ENCODE measurements at regions not wholly inside any gene's neighbourhood (a gene's known extent, or its start where the extent isn't known, plus 50 kb on each side); places are given as distances from the start of the nearest gene placed in this dataset.
"Not testable (repeated sequence)": the region's sequence is repeated elsewhere in the genome, so short reads cannot be mapped to it uniquely, and the experiment has no call there.

GRCh38 chr6:4656106-4656505 lies 120.1 kb upstream of the CDYL start:
- intact Hi-C loops (cut with micrococcal nuclease): no loop called here

GRCh38 chr6:4655196-4656025 lies 120.8 kb upstream of the CDYL start:
- intact Hi-C loops (cut with micrococcal nuclease): no loop called here

GRCh38 chr6:4653141-4653540 lies 123.1 kb upstream of the CDYL start:
- intact Hi-C loops (cut with micrococcal nuclease): no loop called here

GRCh38 chr6:4651831-4652467 lies 124.3 kb upstream of the CDYL start:
- intact Hi-C loops (cut with micrococcal nuclease): no loop called here

- intact Hi-C loops (cut with micrococcal nuclease): no loop called here
Observed at GRCh38 chr6:4649728-4650127, 126.5 kb upstream of the CDYL start.

- intact Hi-C loops (cut with micrococcal nuclease): loop anchor here (2.0 kb wide), 1 partner anchor 129 kb away; the partner anchor contains the start of gene CDYL
Observed at GRCh38 chr6:4647414-4648365, 128.5 kb upstream of the CDYL start.

- intact Hi-C loops (cut with micrococcal nuclease): loop anchor here (2.0 kb wide), 1 partner anchor 131 kb away; the partner anchor contains the start of gene CDYL
Observed at GRCh38 chr6:4645713-4646360, 130.4 kb upstream of the CDYL start.

GRCh38 chr6:4644996-4645395 lies 131.2 kb upstream of the CDYL start:
- intact Hi-C loops (cut with micrococcal nuclease): no loop called here

GRCh38 chr6:4641461-4641860 lies 134.7 kb upstream of the CDYL start:
- intact Hi-C loops (cut with micrococcal nuclease): no loop called here

- intact Hi-C loops (cut with micrococcal nuclease): no loop called here
Observed at GRCh38 chr6:4640139-4640538, 136.1 kb upstream of the CDYL start.

GRCh38 chr6:4638641-4639040 lies 137.6 kb upstream of the CDYL start:
- intact Hi-C loops (cut with micrococcal nuclease): no loop called here

GRCh38 chr6:4637691-4638433 lies 138.3 kb upstream of the CDYL start:
- intact Hi-C loops (cut with micrococcal nuclease): no loop called here

GRCh38 chr6:4636881-4637224 lies 139.4 kb upstream of the CDYL start:
- intact Hi-C loops (cut with micrococcal nuclease): no loop called here

- intact Hi-C loops (cut with micrococcal nuclease): no loop called here
Observed at GRCh38 chr6:4636191-4636880, 139.9 kb upstream of the CDYL start.

- intact Hi-C loops (cut with micrococcal nuclease): no loop called here
Observed at GRCh38 chr6:4635666-4636065, 140.5 kb upstream of the CDYL start.

GRCh38 chr6:4632421-4632820 lies 143.8 kb upstream of the CDYL start:
- intact Hi-C loops (cut with micrococcal nuclease): no loop called here

GRCh38 chr6:4629789-4630188 lies 146.4 kb upstream of the CDYL start:
- intact Hi-C loops (cut with micrococcal nuclease): not testable (repeated sequence)

- intact Hi-C loops (cut with micrococcal nuclease): no loop called here
Observed at GRCh38 chr6:4625557-4625956, 150.6 kb upstream of the CDYL start.

GRCh38 chr6:4624726-4625125 lies 151.5 kb upstream of the CDYL start:
- intact Hi-C loops (cut with micrococcal nuclease): no loop called here

Measured in T-helper 1 cell treated with Interleukin-12 subunit alpha and Interleukin-12 subunit beta and Interleukin-4 antibody, amounts not matched to agents 30 ng/mL and 1 ng/mL, for 36 hours (primary cell).